GM21447 (cell line): ENCODE measurements at regions not wholly inside any gene's neighbourhood (a gene's known extent, or its start where the extent isn't known, plus 50 kb on each side); places are given as distances from the start of the nearest gene placed in this dataset.
"Not testable (repeated sequence)": the region's sequence is repeated elsewhere in the genome, so short reads cannot be mapped to it uniquely, and the experiment has no call there.

Experiments used
- ATAC-seq: cut with Tn5 transposase; IDR thresholded peaks from one replicate; pipeline ENCODE4 v1.9.1; 2021; ENCODE audit not compliant: unreplicated experiment

- peak; percentile 90 for ATAC-seq
Measured at GRCh38 chr6:150765067-150765764, 100.3 kb upstream of the MTHFD1L start.

DNA sequence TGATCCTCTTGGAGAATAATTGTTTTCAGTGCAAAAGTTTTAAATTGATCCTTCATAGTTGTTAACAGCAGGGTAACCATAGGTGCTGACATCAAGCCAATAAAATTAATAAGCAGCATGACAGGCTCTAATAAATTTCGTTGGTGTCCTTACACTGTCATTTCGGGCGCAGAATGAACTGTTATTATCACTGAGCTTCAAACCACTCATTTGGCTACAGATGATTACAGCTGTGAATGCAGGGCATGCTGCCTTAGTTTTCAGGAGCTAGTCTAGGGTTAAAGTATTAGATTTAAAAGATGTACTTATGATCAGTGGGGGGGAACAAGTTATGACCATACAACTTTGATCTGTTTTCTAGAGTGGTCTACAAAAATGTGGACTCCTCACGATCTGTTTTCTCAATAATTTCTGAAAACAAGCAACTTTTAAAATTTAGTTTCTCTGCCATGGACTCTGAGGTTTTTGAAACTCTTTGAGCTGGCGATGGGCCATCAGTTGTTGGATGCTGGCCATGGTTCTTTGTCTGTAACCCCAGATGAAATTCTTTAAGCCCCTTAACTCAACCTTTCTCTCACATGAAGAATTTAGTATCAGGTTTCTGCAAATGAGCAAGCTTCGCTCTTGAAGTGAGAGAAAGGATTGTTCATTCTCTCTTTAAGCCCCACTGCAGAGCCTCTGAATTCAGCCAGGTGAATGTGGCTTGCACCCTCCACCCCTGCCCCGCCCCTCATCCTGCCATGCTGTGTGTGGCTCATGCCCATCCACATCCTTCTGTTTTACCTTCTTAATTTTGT lies 99.1 kb upstream of the MTHFD1L start:
- ATAC-seq: no peak

GRCh38 chr6:150767161-150767560 lies 98.3 kb upstream of the MTHFD1L start:
- ATAC-seq: no peak

GRCh38 chr6:150767571-150768018 lies 97.9 kb upstream of the MTHFD1L start:
- ATAC-seq: no peak

GRCh38 chr6:150770637-150771036 lies 94.9 kb upstream of the MTHFD1L start:
- ATAC-seq: no peak

- no peak for ATAC-seq
Measured at GRCh38 chr6:150773969-150774368, 91.5 kb upstream of the MTHFD1L start.

DNA sequence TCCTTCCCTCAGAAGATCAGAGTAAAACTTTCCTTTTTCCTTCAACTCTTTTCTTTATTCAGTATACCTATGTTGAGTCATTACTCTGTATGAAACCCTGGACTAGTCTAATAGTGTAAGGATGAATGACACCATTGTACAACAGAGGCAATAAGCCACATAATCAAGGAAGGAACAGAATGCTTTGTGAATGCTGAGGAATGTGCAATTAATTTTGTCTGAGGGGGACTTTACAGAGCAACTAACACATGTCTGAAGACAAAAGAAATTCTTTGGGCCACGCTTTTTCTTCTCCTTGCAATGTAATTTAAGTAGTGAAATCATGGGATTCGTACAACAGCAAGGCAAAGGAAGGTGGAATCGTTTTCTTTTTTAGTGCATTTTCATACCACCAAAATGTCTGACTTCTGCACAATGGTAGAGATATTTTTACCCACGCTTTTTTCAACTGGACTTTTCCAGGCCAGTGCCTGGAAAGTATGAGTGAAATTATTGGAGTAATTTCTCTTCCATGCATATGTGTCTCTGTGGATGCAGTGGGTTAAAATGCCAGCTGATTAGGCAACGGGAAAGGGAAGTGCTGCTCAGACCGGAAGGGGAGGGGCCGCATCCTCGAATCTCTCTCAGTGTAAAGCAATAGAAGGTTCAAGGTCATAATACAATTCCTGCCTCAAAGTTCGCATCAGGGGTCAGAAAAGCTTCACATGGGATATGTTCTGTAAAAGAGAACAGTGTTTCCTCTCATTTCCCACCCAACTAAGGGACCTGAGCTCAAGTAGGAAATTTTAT lies 89.9 kb upstream of the MTHFD1L start:
- no peak for ATAC-seq

GRCh38 chr6:150777736-150778135 lies 87.8 kb upstream of the MTHFD1L start:
- no peak for ATAC-seq

- no peak for ATAC-seq
Measured at GRCh38 chr6:150783813-150784212, 81.7 kb upstream of the MTHFD1L start.

GRCh38 chr6:150787429-150787828 lies 78.1 kb upstream of the MTHFD1L start:
- no peak for ATAC-seq

DNA sequence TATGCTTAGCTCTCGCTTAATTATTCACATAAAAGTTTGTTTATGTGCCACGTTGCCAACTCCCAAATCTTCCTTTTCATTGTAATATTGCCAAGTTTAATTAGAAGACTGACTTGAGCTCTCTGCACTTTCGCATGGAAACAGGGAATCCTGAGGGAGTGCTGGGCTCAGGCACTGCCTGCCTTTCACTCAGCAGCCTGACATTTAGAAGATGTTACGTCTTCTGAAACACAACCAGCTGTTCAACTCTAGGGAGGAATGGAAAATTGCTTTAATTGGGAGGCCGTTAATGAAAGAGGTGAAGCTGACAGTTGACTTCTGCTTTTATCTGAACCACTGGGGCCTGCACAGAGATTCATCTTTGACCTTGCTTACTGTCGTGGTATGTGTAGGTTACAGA lies 77.4 kb upstream of the MTHFD1L start:
- no peak for ATAC-seq

DNA sequence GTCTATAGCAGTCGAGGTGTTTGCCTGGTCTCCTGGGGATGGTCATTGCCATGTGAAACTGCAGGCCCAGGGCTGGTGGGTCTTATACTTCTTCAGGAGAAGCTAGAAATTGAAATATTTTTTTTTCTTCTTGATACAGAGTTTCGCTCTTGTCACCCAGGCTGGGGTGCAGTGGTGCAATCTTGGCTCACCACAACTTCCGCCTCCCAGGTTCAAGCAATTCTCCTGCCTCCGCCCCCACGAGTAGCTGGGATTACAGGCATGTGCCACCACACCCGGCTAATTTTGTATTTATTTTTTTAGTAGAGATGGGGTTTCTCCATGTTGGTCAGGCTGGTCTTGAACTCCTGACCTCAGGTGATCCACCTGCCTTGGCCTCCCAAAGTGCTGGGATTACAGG lies 75.6 kb upstream of the MTHFD1L start:
- not testable (repeated sequence) for ATAC-seq

DNA sequence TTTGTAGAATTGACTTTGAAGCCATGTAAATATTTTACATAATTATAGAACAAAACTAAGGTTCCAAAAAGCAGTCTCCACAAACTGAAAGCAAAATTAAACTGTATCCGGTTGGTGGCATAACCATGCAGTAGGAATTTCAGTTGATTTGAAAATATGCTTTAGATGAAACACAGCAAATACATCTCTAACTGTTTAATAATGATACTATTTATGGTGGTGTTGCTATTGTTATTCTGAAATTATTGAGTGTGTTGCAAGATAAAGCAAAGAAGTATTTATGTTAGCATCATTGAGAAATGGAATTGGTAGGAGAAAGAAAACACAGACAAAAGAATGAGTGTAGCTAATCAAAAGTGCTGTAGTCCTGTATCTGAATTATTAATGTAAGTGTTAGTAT lies 73.8 kb upstream of the MTHFD1L start:
- no peak for ATAC-seq

DNA sequence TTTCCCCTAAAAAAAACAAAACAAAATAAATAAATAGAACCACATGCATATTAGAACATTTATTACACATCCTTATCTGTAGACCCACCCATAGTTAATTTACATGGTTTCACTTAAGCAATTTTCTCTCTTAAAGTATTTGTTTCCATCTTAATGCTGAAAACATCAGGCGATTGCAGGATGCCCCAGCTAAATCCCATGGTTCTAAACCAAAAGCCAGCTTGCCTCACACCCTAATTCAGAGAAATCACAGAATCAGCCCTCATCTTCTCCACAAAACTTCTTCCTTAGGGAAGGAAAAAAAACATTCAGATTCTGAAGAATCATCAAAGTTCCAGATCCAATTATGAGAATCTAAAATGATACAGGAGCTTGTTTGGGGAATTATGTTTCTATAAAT lies 67.6 kb upstream of the MTHFD1L start:
- ATAC-seq: no peak

DNA sequence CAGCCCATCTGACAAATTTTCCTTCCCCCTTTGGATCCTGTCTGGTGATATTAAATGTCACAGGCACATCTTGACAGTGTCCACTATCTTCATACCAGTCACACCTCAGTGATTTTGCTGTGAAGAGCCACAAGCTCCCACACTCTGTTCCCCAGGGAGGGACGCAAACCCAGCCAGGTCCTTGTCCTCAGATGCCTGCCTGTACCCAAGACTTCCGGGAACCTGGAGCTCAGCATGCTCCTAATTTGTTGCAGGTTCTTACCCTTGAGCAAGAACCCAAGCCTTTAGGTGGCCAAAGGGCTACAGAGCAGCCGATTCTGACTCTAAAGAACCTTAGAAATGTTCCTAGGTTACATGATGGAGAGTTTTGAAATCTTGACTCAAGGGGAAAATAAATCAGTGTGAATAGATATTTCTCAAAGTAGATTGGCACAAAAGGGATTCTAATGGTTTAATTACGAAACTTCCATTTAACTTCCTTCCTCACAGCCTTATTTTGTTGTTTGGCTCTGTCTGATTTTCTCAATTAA lies 66.2 kb upstream of the MTHFD1L start:
- ATAC-seq: no peak

DNA sequence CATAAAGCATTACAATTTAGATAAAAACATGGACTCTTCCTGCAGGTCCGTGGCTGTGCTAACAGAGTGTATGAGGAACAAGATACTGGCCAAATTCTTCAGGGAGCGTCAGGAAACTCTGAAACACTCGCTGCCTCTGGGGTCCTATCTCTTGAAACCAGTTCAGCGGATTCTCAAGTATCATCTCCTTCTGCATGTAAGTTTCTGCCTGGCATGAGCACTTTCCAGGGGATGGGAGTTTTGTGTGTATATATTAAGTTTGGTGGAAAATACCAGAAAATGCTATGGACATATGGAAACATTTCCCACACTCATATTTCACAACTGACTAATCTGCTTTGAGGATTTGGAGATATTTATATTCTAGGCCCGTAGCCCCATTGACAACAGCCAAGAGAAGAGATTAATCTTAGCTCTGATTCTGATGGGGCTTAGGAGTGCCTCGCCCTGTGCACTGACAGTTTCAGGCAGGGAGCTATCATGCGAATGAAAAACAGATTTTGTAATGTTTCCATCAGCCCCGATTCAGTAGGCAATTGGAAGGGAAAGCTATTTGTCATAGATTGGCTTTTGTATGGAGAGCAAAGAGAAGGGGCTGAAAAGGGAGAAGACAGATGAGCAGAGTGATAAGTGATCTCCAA lies 64.7 kb upstream of the MTHFD1L start:
- ATAC-seq: no peak

DNA sequence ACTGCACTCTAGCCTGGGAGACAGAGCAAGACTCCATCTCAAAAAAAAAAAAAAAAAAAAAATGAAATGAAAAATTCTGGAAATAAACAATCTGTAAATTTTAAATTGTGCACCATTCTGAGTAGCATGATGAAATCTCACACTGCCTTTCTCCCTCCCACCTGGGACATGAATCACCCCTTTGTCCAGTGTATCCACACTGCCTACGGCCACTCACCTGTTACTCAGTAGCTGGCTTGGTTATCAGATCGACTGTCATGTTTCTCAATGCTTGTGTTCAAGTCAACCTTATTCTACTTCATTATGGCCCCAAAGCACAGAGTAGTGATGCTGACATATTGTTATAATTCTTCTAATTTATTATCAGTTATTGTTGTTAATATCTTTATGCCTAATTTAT lies 58.7 kb upstream of the MTHFD1L start:
- no peak for ATAC-seq

DNA sequence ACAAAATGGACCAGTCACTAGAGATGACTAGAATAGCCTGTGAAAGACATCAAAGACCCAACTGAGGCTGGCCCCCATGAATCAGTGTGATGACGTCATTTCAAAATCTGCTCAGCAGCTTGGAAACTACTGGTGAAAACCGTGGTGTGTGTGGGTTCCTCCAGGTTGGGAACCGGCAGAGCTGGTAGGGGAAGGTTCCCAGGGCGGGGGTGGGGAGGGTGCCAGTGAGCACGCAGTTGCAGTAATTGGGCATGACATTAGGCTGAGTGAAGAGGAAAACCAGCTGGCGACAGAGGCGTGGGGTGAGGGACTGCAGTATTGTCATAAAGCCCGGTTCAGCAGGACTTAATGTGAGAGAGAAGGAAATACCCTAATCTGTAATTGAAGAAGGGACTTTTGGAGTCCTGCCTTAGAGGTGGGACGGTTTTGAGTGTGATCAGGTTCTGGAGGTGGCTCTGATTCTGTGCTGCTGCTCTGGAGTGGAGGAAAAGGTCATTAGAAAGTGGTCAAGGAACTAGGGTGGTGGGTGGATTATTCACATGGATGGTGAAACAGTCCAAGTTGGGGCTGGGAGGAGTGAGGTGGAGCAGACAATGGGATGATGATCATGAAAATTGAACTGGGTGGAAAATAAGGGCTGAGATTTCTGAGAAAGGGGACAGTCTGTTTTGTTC lies 52.0 kb upstream of the MTHFD1L start:
- peak; percentile 57 for ATAC-seq

- ATAC-seq: peak; percentile 71
Measured at GRCh38 chr6:150813993-150814359, 51.5 kb upstream of the MTHFD1L start.
